DOHH2 (cell line): ENCODE measurements at regions not wholly inside any gene's neighbourhood (a gene's known extent, or its start where the extent isn't known, plus 50 kb on each side); places are given as distances from the start of the nearest gene placed in this dataset.

ENCODE experiments used
- H3F3A ChIP-seq: fragments of 200-600 bp; sonication (generic), shearing (Covaris generic); 2 replicates; pipeline ENCODE4 v1.6.0; 2016; ENCODE audit warnings: antibody characterized with exemption, mild to moderate bottlenecking; ENCODE audit not compliant: control insufficient read depth, insufficient read depth
- H3K27ac ChIP-seq: fragments of 200-600 bp; sonication (generic); 2 replicates; pipeline ENCODE4 v1.5.1; 2014; ENCODE audit warnings: low read depth, mild to moderate bottlenecking, low read length, moderate library complexity
- H3K27me3 ChIP-seq: fragments of 200-600 bp; sonication (generic); 2 replicates; pipeline ENCODE4 v1.6.1; 2014; ENCODE audit warnings: mild to moderate bottlenecking, low read length, mixed read lengths; ENCODE audit not compliant: control insufficient read depth
- H3K36me3 ChIP-seq: fragments of 200-600 bp; sonication (generic); 2 replicates; pipeline ENCODE4 v1.6.1; 2014; ENCODE audit warnings: mild to moderate bottlenecking, low read length, moderate library complexity, mixed read lengths; ENCODE audit not compliant: control insufficient read depth
- H3K4me1 ChIP-seq: fragments of 200-600 bp; sonication (generic); 2 replicates; pipeline ENCODE4 v1.6.1; 2014; ENCODE audit warnings: mild to moderate bottlenecking, low read length, mixed read lengths; ENCODE audit not compliant: control insufficient read depth
- H3K4me2 ChIP-seq: fragments of 200-600 bp; sonication (generic); 2 replicates; pipeline ENCODE4 v1.6.0; 2014; ENCODE audit warnings: mild to moderate bottlenecking, low read length, moderate library complexity
- H3K4me3 ChIP-seq: fragments of 200-600 bp; sonication (generic); 2 replicates; pipeline ENCODE4 v1.5.1; 2014; ENCODE audit warnings: mild to moderate bottlenecking, low read length, mixed read lengths
- H3K79me2 ChIP-seq: fragments of 200-600 bp; sonication (generic); 2 replicates; pipeline ENCODE4 v1.6.1; 2014; ENCODE audit warnings: mild to moderate bottlenecking, low read length, mixed read lengths; ENCODE audit not compliant: control insufficient read depth
- H3K9me2 ChIP-seq: fragments of 200-600 bp; sonication (generic); replicated peaks from 2 replicates; pipeline ENCODE4 v1.6.1; 2014; ENCODE audit warnings: mild to moderate bottlenecking, low read length, mixed read lengths; ENCODE audit not compliant: control insufficient read depth
- H3K9me3 ChIP-seq: fragments of 200-600 bp; sonication (generic); 2 replicates; pipeline ENCODE4 v1.6.1; 2014; ENCODE audit warnings: antibody characterized with exemption, low read length, mixed read lengths; ENCODE audit not compliant: control insufficient read depth, insufficient read depth
- H4K20me1 ChIP-seq: fragments of 200-600 bp; sonication (generic); 2 replicates; pipeline ENCODE4 v1.6.0; 2014; ENCODE audit warnings: low read depth, mild to moderate bottlenecking, antibody characterized with exemption, low read length, moderate library complexity; ENCODE audit not compliant: control insufficient read depth, insufficient read depth
- CTCF ChIP-seq: fragments of 200-600 bp; sonication (generic); IDR thresholded peaks from one replicate; pipeline ENCODE4 v1.5.1; 2014; ENCODE audit warnings: antibody characterized with exemption, mild to moderate bottlenecking, low read depth, low read length; ENCODE audit not compliant: poor library complexity, severe bottlenecking
- EZH2phosphoT487 ChIP-seq: fragments of 200-600 bp; sonication (generic); IDR thresholded peaks from 2 replicates; pipeline ENCODE4 v1.6.1; 2017; ENCODE audit warnings: borderline replicate concordance, mild to moderate bottlenecking, antibody characterized with exemption, low read length, moderate library complexity, mixed read lengths

DNA sequence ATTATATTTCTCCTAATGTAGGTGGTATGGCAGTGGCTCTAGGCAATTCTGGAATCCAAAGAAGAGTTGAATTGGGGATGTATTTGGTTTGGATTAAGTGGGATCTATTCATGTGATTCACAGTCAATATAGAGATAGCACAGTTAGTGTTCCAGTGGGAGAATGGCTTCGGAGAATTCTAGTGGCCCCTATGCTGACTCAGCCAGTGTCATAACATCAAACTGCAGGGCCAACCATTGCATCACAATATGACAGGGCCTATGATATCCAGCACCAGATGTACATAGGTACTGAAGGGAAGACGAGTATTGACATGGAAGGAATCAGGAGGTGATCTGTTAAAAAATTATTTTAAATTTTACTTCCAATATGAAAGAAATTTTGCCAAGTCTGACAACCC lies 302.8 kb upstream of the UBE2E2 start:
- no peak overlapping the region for H3K4me2 ChIP-seq
- H3K27me3 ChIP-seq, result no peaks in the 10 kb centered on the region
- no peak for TF ChIP-seq CTCF
- TF ChIP-seq EZH2phosphoT487, result no peak
- H3K9me2 ChIP-seq, result no peaks in the 10 kb centered on the region
- no peaks in the 10 kb centered on the region for H3K79me2 ChIP-seq
- H4K20me1 ChIP-seq, result no peaks in the 10 kb centered on the region
- H3K36me3 ChIP-seq, result no peaks in the 10 kb centered on the region
- H3K9me3 ChIP-seq, result no peaks in the 10 kb centered on the region
- no peaks in the 10 kb centered on the region for H3F3A ChIP-seq
- H3K4me3 ChIP-seq, result no peak overlapping the region
- no peak overlapping the region for H3K27ac ChIP-seq
- H3K4me1 ChIP-seq, result no peaks in the 10 kb centered on the region

GRCh38 chr3:22901684-22902083 lies 301.4 kb upstream of the UBE2E2 start:
- H3K79me2 ChIP-seq, result no peaks in the 10 kb centered on the region
- no peak overlapping the region for H3K27ac ChIP-seq
- H3K4me3 ChIP-seq, result no peak overlapping the region
- H3K9me2 ChIP-seq, result no peaks in the 10 kb centered on the region
- no peak for TF ChIP-seq CTCF
- no peak for TF ChIP-seq EZH2phosphoT487
- H3K4me1 ChIP-seq, result no peaks in the 10 kb centered on the region
- H3K4me2 ChIP-seq, result no peak overlapping the region
- no peaks in the 10 kb centered on the region for H4K20me1 ChIP-seq
- no peaks in the 10 kb centered on the region for H3K27me3 ChIP-seq
- no peaks in the 10 kb centered on the region for H3K36me3 ChIP-seq
- no peaks in the 10 kb centered on the region for H3F3A ChIP-seq
- no peaks in the 10 kb centered on the region for H3K9me3 ChIP-seq

DNA sequence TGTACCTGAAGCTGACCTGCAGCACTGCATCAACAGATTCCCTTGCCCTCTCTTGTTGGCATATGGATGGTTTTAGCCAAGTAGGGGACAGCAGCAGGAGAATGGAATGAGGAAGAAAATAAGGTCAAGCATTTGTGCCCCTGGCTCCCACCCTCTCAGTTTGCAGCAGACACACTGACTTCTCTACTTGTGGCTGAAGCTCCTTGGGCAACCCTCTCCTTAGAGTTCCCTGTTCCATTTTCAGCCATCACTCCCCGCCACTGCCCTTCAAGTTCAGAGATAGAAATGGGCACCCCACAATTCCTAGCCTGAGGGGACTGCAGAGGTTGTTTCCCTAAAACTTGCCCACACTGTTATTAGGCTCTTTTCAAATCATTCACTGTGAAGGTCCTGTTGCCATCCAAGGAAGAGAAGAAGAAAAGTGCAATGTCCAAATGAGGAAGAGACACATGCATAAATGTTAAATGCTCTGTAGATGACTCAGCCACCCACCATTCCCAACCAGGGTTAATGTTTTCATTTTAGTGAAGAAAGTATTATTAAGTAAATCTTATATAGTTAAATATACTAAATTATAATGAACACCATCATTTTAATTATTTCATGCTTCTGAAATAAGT lies 295.9 kb upstream of the UBE2E2 start:
- no peak overlapping the region for H3K4me3 ChIP-seq
- no peaks in the 10 kb centered on the region for H3F3A ChIP-seq
- no peak overlapping the region for H3K27ac ChIP-seq
- H3K27me3 ChIP-seq, result no peaks in the 10 kb centered on the region
- H3K4me2 ChIP-seq, result no peak overlapping the region
- no peaks in the 10 kb centered on the region for H3K4me1 ChIP-seq
- no peaks in the 10 kb centered on the region for H3K9me2 ChIP-seq
- H3K36me3 ChIP-seq, result no peaks in the 10 kb centered on the region
- H4K20me1 ChIP-seq, result no peaks in the 10 kb centered on the region
- no peaks in the 10 kb centered on the region for H3K9me3 ChIP-seq
- H3K79me2 ChIP-seq, result no peaks in the 10 kb centered on the region
- TF ChIP-seq CTCF, result no peak
- TF ChIP-seq EZH2phosphoT487, result no peak
